ENCODE measurements at regions not wholly inside any gene's neighbourhood (a gene's known extent, or its start where the extent isn't known, plus 50 kb on each side); places are given as distances from the start of the nearest gene placed in this dataset.

DNA sequence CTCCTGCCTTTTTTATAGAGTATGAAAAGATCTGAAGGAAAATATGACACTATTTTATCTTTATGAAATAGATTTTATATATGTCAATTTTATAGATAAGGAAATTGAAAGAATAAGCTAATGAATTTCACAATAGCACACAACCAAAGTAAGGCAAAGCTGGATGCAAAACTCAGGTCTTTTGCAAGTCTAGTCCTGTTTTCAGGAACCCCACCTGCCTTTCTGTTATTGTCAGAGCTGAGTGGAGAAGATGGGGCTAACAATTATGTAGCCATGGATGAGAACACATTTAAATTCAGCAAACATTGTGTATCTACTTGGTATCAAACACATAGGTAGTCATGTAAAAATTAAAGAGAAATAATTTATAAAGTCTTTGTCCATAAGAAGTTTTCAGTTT, 161.5 kb upstream of the ZEB2 start:
- no peak for DNase-seq (ENCODE audit: low read depth in 2 of 2)

DNA sequence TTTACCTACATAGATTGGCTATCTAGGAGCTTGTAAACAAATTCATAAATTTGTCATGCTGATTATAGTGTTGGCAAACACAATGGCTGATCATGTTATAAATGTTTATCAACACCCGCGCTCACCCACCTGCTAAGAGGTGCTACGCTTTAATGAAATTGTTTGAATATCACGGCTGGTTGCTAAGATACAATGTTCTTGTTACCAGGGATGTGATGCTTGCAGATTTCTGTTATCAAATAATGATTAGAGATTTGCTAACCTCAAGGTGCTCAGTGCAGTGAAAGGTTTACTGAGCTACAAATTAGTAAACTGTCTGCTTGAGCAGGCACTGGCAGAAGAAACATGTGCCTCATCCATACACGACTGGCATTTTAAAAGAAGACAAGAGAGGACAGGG, 160.0 kb upstream of the ZEB2 start:
- no peak for DNase-seq (ENCODE audit: low read depth in 2 of 2)

DNA sequence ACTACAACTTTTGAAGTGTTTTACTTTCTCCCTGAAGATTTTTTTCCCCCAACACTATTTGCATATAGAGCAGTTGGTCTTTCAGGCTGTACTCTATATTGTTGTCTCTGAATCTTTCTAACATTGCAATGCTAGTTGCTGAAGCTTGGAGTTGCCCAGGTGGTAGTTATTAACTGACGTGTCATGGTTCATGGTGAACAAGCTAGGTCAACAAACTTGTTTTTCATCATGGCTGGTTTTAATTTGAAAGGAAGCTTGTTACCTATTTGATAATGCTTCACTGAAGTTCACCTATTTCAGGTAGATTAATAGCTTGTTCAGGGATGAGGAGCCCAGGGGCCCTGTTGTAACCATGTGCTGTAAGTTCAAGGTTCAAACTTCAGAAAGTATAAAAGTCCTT, 158.8 kb upstream of the ZEB2 start:
- no peak for DNase-seq (ENCODE audit: low read depth in 2 of 2)

DNA sequence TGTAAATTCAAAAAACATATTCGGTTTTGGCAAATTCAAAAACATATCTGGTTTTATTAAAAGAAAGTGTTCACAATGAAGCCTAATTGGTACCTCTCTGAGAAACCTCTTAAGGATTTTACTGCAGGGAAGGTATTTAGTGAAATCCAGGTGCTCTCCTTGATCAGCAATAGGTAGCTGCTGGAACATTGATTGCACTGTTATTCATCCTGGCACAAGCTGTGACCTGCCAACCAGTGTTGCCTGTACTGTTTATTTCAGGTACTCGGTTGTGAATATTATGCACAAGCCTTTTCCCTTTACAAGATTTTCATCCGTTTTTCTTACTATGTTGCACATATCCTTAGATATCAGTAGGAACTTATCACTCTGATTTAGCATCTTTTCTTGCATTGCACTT, 155.8 kb upstream of the ZEB2 start:
- no peak for DNase-seq (ENCODE audit: low read depth in 2 of 2)

DNA sequence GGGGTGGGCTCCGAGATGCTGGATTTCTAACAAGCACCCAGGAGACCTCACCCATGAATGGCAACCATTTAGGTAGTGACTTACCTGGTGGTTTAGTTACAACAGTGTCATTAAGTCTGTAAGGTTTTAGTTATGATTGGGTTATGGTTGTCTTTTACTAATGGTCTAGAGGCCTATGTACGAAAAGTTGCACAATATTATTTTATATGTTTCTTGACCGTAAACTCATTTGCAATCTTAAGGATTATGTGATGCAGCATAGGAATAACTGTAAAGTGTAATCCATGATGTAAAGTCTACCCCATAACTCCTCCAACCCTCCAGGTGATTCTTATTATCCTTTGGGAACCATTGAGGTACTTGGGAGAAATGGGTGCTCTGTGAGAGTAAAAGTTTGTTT, 155.4 kb upstream of the ZEB2 start:
- no peak for DNase-seq (ENCODE audit: low read depth in 2 of 2)

DNA sequence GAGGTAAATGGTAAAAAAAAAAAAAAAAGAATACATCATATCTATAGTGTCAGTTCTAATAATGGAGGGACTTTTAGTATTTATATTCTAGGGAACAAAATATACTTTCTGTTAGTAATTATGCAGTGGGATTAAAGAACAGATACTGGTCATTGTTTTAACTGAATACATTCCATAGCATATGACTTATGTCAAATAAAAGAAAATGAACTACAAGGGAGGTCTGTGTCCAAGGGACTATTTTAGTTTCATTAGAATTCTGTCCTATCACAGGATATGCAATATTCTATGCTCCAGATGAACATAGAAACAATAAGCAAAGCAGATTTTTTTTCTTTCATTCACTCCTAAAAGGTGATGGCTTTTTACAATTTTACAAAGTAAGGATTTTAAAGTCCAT, 154.2 kb upstream of the ZEB2 start:
- no peak for DNase-seq (ENCODE audit: low read depth in 2 of 2)

DNA sequence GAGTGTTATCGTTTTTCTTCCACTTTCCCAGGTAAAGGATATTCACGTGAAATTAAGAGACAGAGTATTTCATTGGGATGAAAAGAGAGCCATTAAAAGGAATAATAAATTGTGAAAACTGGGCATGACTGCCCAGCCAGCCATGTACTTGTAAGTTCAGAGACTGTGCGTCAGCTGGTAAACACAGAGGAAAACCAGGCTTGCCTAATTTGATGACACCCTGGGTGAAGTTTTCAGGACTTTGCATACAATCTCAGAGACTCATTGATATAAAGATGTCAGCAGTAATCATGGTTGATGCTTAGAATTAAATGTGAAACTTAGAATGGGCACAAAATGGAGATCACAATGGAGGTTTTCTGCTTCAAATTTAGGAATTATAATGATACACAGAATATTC, 153.5 kb upstream of the ZEB2 start:
- no peak for DNase-seq (ENCODE audit: low read depth in 2 of 2)

DNA sequence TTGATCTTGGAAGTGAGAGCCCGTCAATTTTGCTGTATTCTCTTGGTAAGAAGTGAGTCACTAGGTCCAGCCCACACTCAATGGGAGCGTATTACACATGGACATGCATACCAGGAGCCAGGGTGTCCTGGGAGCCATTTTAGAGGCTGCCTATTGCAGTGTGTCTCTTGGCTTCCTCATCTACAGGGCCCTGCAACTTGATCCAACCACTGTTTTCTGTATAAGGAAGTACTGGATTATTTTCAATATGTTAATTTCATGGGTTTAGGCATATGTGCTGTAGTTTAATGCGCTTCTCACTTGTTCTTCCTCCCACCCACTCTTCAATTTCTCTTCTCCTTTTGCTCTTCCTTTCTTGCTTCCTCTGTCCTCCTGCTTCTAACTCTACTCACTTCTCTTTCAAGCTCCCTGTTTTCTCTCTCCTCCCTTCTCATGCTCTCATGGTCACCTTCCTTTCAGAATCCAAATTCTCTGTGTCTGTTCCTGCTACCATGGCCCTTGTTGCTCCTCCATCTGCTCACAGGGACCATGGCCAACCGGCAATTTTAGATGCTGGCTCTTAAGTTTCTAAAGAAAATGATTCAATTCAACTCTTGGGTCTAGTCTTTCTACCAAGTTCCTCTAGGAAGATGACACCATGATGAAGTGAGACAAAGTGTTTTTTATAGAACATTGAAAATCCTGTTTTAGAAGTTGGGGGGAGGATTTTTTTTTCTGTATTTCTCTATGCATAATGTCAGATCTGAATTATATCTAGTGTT, 152.0 kb upstream of the ZEB2 start:
- no peak for DNase-seq (ENCODE audit: low read depth in 2 of 2)

DNA sequence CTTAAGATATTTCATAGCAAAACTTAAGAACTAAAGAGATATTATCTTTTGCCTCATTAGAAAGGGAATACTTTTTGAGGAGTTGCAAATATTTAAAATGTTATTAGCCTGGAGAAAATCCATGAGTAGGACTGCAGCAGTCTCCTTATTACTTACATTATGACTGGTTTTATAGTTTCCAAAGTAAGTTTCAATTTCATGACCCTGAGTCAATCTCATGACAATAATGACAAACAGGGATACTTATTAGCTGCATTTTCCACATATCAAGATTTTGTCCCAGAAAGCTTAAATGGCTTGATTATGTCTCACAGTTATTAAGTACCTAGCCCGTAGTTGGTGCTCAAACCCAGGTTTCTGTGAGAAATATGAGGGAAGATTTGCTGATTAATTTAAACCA, 150.8 kb upstream of the ZEB2 start:
- DNase-seq (ENCODE audit: low read depth in 2 of 2) = no peak

DNA sequence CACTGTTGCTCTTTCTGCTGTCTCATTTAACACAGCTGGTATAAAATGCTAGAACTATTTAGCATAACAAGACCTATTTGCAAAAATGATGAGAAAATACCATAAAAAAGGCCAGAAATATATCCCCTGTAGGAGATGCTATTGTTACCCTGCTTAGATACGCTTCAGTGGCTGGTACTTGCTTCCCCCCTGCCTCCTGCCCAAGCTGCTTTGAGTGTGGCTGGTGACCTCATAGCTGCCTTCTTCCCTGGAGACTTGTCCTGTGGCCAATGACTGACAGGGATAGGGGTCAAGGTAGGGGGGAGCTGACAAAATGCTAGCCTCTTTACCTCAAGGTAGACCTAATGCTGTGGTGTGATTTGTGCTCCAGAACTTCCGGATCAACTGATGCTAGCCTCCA, 150.2 kb upstream of the ZEB2 start:
- no peak for DNase-seq (ENCODE audit: low read depth in 2 of 2)

DNA sequence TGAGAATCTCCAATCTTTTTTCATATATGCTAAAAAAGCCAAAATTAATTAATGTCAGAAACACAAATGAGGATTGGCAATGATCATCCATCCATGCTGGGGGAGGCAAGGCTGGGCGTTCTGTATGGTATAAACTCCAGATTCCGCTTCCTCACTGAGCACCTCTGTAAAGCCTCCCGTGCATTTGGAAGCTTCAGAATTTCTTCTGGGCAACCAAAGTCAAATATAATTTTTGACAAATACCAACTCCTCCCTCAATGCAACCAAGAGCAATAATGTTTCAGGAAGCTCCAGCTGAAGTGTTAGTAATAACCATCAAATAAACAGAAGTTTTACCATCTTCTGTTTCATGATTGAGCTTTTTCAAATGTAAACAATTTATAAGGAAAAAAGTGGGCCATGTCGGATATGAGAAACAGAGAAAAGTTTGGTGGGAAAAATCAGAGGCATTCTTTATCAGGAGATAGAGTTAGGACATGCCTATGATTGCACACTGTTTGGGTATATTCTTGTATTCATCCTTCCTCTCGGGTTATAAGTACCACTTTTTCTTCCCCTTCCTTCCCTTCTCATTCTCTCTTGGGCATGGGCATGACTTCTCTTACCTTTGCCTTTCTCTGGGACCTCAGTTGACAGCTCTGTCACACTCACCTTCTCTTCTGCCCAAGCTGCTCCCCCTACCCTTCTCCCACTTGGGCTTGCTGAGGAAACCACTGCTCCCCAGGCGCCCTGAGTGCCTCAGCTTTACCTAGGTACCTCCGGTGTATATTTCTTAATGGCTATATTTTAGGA, 149.5 kb upstream of the ZEB2 start:
- no peak for DNase-seq (ENCODE audit: low read depth in 2 of 2)

DNA sequence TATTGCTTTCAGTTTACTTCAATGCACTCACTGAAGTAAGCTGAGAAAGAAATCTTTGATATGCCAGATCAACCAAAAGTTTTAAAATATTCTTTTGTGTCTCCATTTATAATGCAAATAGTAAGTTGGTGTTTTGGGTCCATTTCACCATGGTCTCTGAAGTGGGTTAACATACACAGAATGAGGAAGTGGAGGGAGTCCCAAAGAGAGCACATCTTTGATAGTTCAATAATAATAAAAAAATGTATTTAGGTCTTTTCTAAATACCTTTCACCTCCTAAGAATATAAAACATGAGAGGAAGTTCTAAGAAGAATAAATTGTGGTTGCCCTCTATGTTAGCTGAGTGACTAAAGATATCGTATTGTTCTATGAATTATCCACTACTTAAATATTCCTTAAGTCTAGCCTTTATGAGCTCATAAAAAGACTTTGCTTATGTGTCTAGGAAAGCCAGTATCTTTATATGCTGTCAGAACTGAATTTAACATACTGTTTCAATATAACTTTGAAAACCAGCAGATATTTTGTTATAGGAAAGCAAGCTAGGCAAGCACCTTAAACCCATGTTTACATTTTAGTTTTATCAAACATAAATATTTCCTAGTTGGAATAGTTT, 148.7 kb upstream of the ZEB2 start:
- no peak for DNase-seq (ENCODE audit: low read depth in 2 of 2)

DNA sequence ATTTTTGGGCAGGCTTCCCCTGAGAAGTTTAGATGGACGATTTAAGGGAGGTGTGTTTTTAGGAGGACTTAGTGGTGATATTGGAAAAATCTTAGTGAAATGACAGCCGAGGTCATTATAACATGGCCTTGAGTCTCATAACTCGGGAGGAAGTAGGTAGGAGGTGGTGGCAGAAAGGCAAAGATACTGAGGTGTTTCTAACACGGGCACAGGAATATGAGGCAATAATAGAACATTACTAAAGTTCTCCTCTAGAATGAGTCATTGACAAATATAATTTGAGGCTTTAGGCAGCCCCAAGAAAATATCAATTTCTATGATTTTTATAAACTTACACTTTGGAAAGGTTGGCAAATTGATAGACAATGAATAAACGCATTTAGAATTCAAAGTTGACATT, 146.1 kb upstream of the ZEB2 start:
- DNase-seq (ENCODE audit: low read depth in 2 of 2) = no peak

DNA sequence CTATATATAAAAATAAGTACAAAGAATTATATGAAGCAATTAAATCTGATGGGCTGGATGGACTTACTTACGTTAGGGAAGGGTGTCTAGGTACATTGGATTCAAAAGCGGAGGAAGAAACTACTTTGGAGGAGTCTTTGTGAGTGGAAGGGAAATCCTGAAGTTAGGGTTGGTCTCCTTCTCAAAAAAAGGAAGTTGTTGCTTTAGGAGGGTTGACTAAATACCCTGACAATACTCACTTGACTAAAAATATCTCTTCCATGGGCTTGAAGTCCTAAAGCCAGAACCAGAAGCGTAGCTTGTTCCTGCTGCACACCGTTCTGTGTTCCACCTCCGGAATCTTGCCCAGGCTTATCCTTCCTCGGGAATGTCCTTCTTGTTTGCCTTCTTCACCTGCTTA, 143.3 kb upstream of the ZEB2 start:
- no peak for DNase-seq (ENCODE audit: low read depth in 2 of 2)

DNA sequence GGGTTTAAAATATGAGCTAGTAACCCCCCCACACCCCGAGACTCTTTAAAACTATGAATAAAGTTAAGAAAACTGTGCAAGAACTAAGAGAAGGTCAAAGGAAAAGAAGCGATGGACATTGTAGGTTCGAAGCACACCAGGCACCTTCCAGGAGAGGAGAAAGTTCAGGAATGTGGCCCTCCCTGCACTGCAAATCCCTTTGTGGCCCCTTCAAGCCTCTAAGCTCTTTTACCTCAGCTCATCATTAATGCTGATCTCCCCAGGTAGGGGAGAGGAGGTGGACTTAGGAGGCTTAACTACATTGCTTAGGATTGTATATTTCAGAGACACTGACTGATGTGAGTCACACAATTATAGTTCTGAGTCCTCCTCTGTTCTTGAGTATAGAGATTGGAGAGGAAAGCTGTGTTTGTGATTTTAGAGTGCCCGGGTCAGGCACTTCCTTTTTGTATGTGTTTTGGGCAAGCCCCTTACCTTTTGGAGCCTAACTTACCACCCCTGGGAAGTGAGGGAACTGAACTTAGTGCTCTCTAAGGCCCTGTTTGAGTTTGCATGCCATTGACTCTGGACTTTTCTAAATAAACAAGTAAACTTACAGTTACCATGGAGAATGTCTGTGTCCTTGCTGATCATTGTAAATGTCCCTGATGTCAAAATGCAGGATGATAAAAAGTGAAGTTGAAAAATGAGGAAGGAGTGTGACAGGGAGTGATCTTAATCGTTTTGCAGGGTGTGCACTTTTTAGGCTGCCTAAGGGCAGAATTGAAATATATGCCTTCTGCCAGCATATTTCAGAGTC, 140.8 kb upstream of the ZEB2 start:
- DNase-seq (ENCODE audit: low read depth in 2 of 2) = no peak

DNA sequence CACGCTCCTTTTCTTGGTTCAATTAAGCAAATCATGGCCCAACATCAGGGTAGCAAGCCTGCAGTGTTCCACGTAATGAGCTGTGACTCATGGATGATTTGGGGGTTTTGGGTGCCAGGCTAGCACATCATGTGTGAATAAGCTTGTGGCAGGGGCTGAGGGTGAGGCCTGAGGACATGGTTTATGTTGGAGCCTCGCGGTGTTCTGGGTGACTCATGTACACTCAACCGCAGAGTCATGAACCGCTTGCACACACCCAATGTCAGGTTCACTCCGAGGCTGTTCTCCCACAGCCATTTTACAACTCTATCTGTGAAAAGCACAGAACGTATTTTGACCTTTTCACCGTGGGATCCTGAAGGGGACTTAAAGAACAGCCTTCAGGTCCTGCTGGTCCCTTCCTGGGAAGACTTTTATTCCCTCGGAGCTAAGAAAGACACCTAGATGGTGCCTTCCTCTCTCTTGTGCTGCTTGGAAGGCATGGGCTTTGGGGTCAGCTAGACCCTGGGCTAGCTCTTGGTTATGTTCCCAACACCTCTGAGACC, 139.9 kb upstream of the ZEB2 start:
- peak; percentile 32 to 35 for DNase-seq (ENCODE audit: low read depth in 2 of 2)

DNA sequence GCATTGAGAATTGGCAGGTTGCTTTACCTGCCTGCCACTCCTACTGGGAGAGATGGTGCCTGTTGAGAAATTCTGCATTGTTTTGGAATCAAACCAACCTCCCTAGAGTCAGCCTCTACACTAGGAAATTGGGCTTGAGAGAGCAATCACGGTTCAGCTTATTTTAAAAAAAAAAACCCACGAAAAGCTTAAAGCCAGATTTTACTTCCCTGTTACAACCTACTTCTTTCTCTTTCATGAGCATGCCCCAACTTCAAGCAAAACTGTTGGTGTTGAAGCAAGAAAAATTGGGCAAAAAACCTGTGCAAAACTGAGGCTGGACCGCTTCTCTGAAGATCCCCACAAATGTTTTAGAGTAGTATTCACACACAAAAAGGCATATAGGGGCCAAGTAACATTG, 134.6 kb upstream of the ZEB2 start:
- no peak for DNase-seq (ENCODE audit: low read depth in 2 of 2)

DNA sequence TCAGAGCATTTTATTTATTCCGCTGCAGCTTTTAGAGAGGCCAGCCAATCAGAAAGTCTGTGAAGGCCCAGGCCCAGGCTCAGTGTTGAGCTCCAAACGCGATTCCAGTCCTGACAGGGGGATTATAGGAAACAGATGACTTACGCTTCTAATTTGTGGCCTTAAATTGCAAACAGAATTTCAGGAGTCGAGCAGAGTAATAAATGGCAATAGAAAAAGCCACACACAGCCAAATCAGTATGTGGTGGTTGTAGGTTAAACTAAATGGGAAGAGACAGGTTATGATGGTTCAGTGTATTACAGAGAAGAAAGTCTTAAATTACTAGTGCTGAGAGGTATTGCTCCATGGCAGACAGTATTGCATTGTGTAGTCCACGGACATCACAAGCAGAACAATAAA, 131.0 kb upstream of the ZEB2 start:
- DNase-seq (ENCODE audit: low read depth in 2 of 2) = peak; percentile 64 to 71

DNA sequence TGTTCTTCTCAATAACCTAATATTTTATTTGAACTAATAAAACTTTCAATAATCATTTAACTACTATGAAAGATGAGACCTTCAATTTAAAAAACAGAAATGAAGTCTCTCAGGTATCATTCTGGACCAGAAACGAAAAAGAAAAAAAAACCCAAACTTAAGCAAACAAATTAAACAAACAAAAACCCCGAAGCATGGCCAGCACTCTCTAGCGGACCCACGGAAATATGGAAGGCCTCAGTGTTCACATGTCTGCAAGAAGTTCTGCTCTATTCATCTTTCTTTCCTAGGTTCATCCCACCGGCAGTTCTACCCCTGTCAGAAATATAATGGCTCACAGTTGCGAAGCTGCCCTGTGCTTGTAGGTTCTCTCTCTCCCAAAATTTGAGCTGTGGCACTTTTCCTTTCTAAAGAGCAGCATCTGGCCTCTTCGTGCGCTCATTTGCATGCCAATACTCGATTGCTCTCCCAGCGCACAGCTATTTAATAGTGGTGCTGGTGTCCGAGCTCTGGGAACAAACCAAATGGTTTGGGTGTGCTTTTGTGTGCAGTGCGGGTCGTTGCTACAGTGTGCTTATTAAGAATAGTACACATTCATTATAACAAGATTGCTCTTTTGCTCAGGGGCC, 129.0 kb upstream of the ZEB2 start:
- no peak for DNase-seq (ENCODE audit: low read depth in 2 of 2)

DNA sequence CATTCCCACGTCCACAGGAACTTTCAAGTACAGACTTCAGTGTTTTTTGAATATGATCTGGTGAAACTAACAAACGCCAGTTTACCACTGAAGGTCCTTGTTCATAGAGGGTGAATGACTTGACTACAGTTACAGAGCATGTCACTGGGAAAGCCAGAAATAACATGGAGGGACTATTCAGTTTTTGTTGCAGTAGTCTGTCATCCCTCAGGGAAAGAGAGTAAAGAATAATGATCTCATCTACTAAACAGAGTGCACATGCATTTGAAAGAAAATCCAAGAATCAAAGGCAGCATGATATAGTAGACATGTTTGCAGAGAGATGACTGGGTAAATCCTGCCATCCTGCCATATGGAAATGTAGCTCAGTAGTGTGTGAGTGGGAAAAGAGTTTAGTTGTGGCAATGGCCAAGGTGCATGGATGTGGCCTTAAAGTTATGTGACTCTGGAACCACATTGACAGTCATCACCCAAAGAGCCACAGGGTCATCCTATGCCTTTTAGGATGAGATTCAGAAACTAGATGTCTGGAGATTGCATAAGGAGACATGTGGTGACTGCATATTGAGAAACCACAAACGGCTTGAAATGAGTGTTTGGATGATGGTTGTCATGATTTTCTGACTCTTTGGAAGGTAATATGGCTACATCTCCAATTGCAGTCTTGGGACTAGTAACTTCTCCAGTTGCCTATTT, 125.3 kb upstream of the ZEB2 start:
- DNase-seq (ENCODE audit: low read depth in 2 of 2) = peak; percentile 17 to 21

DNA sequence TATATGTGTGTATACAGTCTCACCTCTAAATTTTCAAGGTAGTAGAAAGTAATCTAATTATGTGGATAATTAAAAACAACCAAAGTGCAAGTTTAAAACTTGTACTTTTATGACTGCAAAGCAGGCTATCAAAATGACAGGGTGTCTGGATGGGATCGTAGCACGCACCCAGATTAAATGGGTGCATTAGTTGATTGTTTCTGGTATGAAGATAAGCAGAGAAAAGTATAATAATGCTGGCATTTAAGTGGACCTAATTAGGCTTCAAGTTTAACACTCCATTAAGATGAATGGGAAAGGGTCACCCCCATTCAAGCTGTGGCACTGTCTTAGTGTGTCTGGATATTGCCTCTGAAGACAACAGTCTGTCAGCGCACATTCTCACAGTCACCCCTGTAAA, 124.6 kb upstream of the ZEB2 start:
- DNase-seq (ENCODE audit: low read depth in 2 of 2) = no peak
